Gastrocnemius medialis (tissue), 4 donors: ENCODE measurements at regions not wholly inside any gene's neighbourhood (a gene's known extent, or its start where the extent isn't known, plus 50 kb on each side); places are given as distances from the start of the nearest gene placed in this dataset.

Experiments used
- ATAC-seq, 2 donors: fragments of 150-250 bp; one replicate each; pipeline ENCODE4 v1.9.1; 2016
- DNase-seq, 2 donors: peaks; one replicate each; pipeline ENCODE4 v3.0.0-alpha.2; 2019
- H3K27ac ChIP-seq, 4 donors: fragments of 200-600 bp; sonication (generic); 1 replicate in 1 of 4; 2 replicates in 3 of 4; pipeline ENCODE4 v1.5.1; 2016 to 2018; ENCODE audit warnings: mild to moderate bottlenecking in 2 of 4, moderate library complexity in 1 of 4
- H3K27me3 ChIP-seq, 3 donors: fragments of 200-600 bp; sonication (generic) in 2 of 3; 1 replicate in 1 of 3; 2 replicates in 2 of 3; pipeline versions ENCODE4 v1.5.1 to v1.6.0; 2016 to 2019; ENCODE audit warnings: mild to moderate bottlenecking in 1 of 3, moderate library complexity in 1 of 3
- H3K36me3 ChIP-seq, 2 donors: fragments of 200-600 bp; sonication (generic) in 1 of 2; one replicate each; pipeline ENCODE4 v1.5.1; 2017 to 2018
- H3K4me1 ChIP-seq, 2 donors: fragments of 200-600 bp; sonication (generic) in 1 of 2; one replicate each; pipeline ENCODE4 v1.5.1; 2016 to 2017; ENCODE audit warnings: mild to moderate bottlenecking in 2 of 2
- H3K4me3 ChIP-seq, 4 donors: fragments of 200-600 bp; sonication (generic) in 3 of 4; 1 replicate in 1 of 4; 2 replicates in 3 of 4; pipeline ENCODE4 v1.5.1; 2016 to 2019; ENCODE audit warnings: mild to moderate bottlenecking in 2 of 4
- H3K9me3 ChIP-seq, 3 donors: fragments of 200-600 bp; sonication (generic) in 2 of 3; 1 replicate in 1 of 3; 2 replicates in 2 of 3; pipeline ENCODE4 v1.5.1; 2016 to 2019
- CTCF ChIP-seq, 5 experiments: fragments of 450-650 bp in 3 of 5; fragments of 200-600 bp in 2 of 5; sonication (generic) in 2 of 5; IDR thresholded peaks in 4 of 5; conservative IDR thresholded peaks in 1 of 5; 1 replicate in 4 of 5; 2 replicates in 1 of 5; pipeline ENCODE4 v1.5.1; 2016 to 2019; ENCODE audit warnings: antibody characterized with exemption in 5 of 5, mild to moderate bottlenecking in 3 of 5, moderate library complexity in 3 of 5
- POLR2A ChIP-seq, 2 donors: fragments of 450-650 bp; IDR thresholded peaks; one replicate each; pipeline ENCODE4 v1.6.1; 2017; ENCODE audit warnings: antibody characterized with exemption in 2 of 2, mild to moderate bottlenecking in 2 of 2, moderate library complexity in 2 of 2
- in situ Hi-C, 4 donors: fragments of 200-750 bp; cut with MboI; loops; one replicate each; pipeline versions ENCODE4 v1.15.0 to v1.8.0; 2017; ENCODE audit warnings: low sequenced_read_pairs in 4 of 4
- intact Hi-C: fragments of 100-400 bp; cut with DNase I; formaldehyde crosslinking; loops from one replicate; pipeline ENCODE4 v1.15.1; 2023; ENCODE audit warnings: low total_unique reads

DNA sequence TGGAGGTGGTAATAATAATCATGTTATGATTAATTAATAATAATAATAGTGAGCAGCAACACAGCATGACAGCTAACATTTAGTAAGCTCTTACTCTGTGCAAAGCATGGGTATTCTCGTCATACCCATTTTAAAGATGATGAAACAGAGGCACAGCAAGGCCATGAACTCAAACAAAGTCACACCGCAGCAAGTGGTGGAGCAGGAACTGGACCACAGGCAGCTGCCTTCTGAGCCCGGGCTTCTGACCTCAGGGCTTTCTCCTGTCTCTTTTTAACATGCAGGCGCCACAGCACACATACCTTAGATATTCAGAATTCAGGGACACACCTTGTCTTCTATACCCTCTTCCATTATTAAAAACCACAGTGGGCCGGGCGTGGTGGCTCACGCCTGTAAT, 50.7 kb upstream of the SPATA12 start:
- H3K9me3 ChIP-seq, result no peaks in the 10 kb centered on the region
- DNase-seq (no peak), ATAC-seq (no peak)
- TF ChIP-seq CTCF (IDR thresholded peaks at IDR 0.05 in 4 of 5, conservative IDR thresholded peaks at IDR 0.05 in 1 of 5) (no peak), POLR2A (IDR thresholded peaks at IDR 0.05) (no peak)
- in situ Hi-C loops (no loop called here), intact Hi-C loops (no loop called here)
- no peak overlapping the region for H3K27ac ChIP-seq
- peaks cover 28 to 32% of the 10 kb centered on the region in 2 donors for H3K4me1 ChIP-seq
- H3K27me3 ChIP-seq, result no peaks in the 10 kb centered on the region
- no peaks in the 10 kb centered on the region for H3K36me3 ChIP-seq
- no peak overlapping the region for H3K4me3 ChIP-seq

GRCh38 chr3:57009367-57009766, 51.1 kb upstream of the SPATA12 start:
- H3K36me3 ChIP-seq, result no peaks in the 10 kb centered on the region
- no peaks in the 10 kb centered on the region for H3K27me3 ChIP-seq
- TF ChIP-seq CTCF (IDR thresholded peaks at IDR 0.05 in 4 of 5, conservative IDR thresholded peaks at IDR 0.05 in 1 of 5) (no peak), POLR2A (IDR thresholded peaks at IDR 0.05) (no peak)
- no peaks in the 10 kb centered on the region for H3K9me3 ChIP-seq
- no peak overlapping the region for H3K4me3 ChIP-seq
- H3K27ac ChIP-seq, result no peak overlapping the region
- peaks cover 28 to 32% of the 10 kb centered on the region in 2 donors for H3K4me1 ChIP-seq
- ATAC-seq (no peak), DNase-seq (no peak)
- intact Hi-C loops (no loop called here), in situ Hi-C loops (no loop called here)

GRCh38 chr3:57007521-57008460, 52.7 kb upstream of the SPATA12 start:
- Histone ChIP-seq H3K9me3 (no peaks in the 10 kb centered on the region), H3K27me3 (no peaks in the 10 kb centered on the region), H3K36me3 (no peaks in the 10 kb centered on the region), H3K4me3 (no peak overlapping the region), H3K27ac (peak overlapping the region; percentile 60 to 69 (median 65)), H3K4me1 (peaks cover 28 to 32% of the 10 kb centered on the region in 2 donors)
- TF ChIP-seq POLR2A (IDR thresholded peaks at IDR 0.05) (no peak), CTCF (IDR thresholded peaks at IDR 0.05 in 4 of 5, conservative IDR thresholded peaks at IDR 0.05 in 1 of 5) (no peak)
- ATAC-seq (peak; percentile 83 to 86), DNase-seq (peak; percentile 54 to 65)
- in situ Hi-C loops (no loop called here), intact Hi-C loops (no loop called here)

- Histone ChIP-seq H3K4me1 (peaks cover 28 to 32% of the 10 kb centered on the region in 2 donors), H3K27me3 (no peaks in the 10 kb centered on the region), H3K4me3 (no peak overlapping the region), H3K27ac (peak overlapping the region; percentile 60 to 69 (median 65)), H3K9me3 (no peaks in the 10 kb centered on the region), H3K36me3 (no peaks in the 10 kb centered on the region)
- peak; percentile 32 to 54 for ATAC-seq
- intact Hi-C loops (no loop called here), in situ Hi-C loops (no loop called here)
- no peak for DNase-seq
- TF ChIP-seq CTCF (IDR thresholded peaks at IDR 0.05 in 4 of 5, conservative IDR thresholded peaks at IDR 0.05 in 1 of 5) (no peak), POLR2A (IDR thresholded peaks at IDR 0.05) (no peak)
Observed at GRCh38 chr3:57006949-57007419, 53.5 kb upstream of the SPATA12 start.
